Brain microvascular endothelial cell (primary cell): ENCODE measurements at regions not wholly inside any gene's neighbourhood (a gene's known extent, or its start where the extent isn't known, plus 50 kb on each side); places are given as distances from the start of the nearest gene placed in this dataset.
A peak's percentile ranks its signal among the peaks of the same experiment; 100 is the strongest.
"Not testable (repeated sequence)": the region's sequence is repeated elsewhere in the genome, so short reads cannot be mapped to it uniquely, and the experiment has no call there.

Experiments used
- DNase-seq: peaks from one replicate; pipeline ENCODE4 v3.0.0-alpha.2; 2020
- H3K27ac ChIP-seq: fragments of 250-450 bp; sonication (Bioruptor Pico); 2 replicates; pipeline ENCODE4 v1.5.1; 2020; ENCODE audit warnings: mild to moderate bottlenecking, moderate library complexity
- H3K27me3 ChIP-seq: fragments of 250-450 bp; sonication (Bioruptor Pico); replicated peaks from 2 replicates; pipeline ENCODE4 v1.5.1; 2020; ENCODE audit warnings: mild to moderate bottlenecking
- H3K36me3 ChIP-seq: fragments of 250-450 bp; sonication (Bioruptor Pico); replicated peaks from 2 replicates; pipeline ENCODE4 v1.5.1; 2020; ENCODE audit warnings: mild to moderate bottlenecking
- H3K4me3 ChIP-seq: 2 replicates; pipeline ENCODE4 v1.5.1; 2011; ENCODE audit warnings: low read depth, mild to moderate bottlenecking, control low read depth, low read length, moderate library complexity
- in situ Hi-C: cut with HindIII; loops from 2 replicates; pipeline ENCODE4 v1.10.0; 2017; ENCODE audit warnings: low sequenced_read_pairs, low pct_ligation_motif_present
- TF ChIP-seq, protein P1 (sequence below): IDR thresholded peaks from 2 replicates; pipeline ENCODE4 v1.5.1; 2011; ENCODE audit warnings: low read depth, mild to moderate bottlenecking, moderate library complexity, low read length, control low read depth, inconsistent platforms; ENCODE audit errors: missing control alignments

- no peak for DNase-seq
- in situ Hi-C loops, result no loop called here
- TF ChIP-seq, protein P1, sequence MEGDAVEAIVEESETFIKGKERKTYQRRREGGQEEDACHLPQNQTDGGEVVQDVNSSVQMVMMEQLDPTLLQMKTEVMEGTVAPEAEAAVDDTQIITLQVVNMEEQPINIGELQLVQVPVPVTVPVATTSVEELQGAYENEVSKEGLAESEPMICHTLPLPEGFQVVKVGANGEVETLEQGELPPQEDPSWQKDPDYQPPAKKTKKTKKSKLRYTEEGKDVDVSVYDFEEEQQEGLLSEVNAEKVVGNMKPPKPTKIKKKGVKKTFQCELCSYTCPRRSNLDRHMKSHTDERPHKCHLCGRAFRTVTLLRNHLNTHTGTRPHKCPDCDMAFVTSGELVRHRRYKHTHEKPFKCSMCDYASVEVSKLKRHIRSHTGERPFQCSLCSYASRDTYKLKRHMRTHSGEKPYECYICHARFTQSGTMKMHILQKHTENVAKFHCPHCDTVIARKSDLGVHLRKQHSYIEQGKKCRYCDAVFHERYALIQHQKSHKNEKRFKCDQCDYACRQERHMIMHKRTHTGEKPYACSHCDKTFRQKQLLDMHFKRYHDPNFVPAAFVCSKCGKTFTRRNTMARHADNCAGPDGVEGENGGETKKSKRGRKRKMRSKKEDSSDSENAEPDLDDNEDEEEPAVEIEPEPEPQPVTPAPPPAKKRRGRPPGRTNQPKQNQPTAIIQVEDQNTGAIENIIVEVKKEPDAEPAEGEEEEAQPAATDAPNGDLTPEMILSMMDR, result no peak
- no peak overlapping the region for H3K27ac ChIP-seq
- no peak overlapping the region for H3K4me3 ChIP-seq
- no peaks in the 10 kb centered on the region for H3K36me3 ChIP-seq
- no peaks in the 10 kb centered on the region for H3K27me3 ChIP-seq
Measured at GRCh38 chr2:149765003-149765402, 177.4 kb upstream of the MMADHC start.

DNA sequence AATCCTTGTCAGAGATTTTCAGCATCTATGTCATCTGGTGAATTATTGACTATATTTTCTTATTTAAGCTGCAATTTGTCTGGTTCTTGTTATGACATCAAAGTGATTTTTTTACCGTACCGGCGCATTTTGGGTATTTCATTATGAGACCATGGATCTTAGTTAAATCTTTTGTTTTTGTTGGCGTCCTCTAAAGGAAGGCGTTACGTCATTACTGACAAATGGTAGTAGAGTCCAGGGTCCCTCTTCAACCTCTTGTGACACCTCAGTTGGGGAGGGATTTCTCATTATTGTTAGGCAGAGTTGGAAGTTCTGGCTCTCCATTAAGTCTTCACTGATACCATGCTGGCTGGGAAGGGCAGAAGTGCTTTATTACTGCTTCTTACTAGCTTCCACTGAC is 175.8 kb upstream of the MMADHC start:
- Histone ChIP-seq H3K4me3 (no peak overlapping the region), H3K27me3 (no peaks in the 10 kb centered on the region), H3K36me3 (no peaks in the 10 kb centered on the region), H3K27ac (no peak overlapping the region)
- TF ChIP-seq, protein P1, result no peak
- DNase-seq, result no peak
- in situ Hi-C loops, result no loop called here

DNA sequence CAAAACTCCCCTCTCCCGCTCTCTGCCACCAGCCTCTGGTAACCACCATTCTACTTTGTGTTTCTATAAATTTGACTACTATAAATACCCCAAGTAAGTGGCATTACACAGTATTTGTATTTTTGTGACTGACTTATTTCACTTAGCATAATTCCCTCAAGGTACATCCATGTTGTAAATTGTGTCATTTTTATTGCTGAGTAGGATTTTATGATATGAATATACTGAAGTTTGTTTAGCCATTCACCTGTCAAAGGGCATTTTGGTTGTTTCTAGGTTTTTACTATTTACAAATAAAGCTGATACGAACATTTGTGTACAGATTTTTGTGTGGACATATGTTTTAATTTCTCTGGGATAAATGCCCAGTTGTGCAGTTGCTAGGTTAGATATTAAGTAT is 174.0 kb upstream of the MMADHC start:
- TF ChIP-seq, protein P1, result no peak
- no peaks in the 10 kb centered on the region for H3K36me3 ChIP-seq
- no peaks in the 10 kb centered on the region for H3K27me3 ChIP-seq
- in situ Hi-C loops, result no loop called here
- no peak overlapping the region for H3K4me3 ChIP-seq
- no peak for DNase-seq
- H3K27ac ChIP-seq, result no peak overlapping the region

GRCh38 chr2:149759382-149759781 is 171.8 kb upstream of the MMADHC start:
- H3K27ac ChIP-seq, H3K27me3 ChIP-seq, H3K4me3 ChIP-seq, DNase-seq, H3K36me3 ChIP-seq, in situ Hi-C loops: not testable (repeated sequence)

DNA sequence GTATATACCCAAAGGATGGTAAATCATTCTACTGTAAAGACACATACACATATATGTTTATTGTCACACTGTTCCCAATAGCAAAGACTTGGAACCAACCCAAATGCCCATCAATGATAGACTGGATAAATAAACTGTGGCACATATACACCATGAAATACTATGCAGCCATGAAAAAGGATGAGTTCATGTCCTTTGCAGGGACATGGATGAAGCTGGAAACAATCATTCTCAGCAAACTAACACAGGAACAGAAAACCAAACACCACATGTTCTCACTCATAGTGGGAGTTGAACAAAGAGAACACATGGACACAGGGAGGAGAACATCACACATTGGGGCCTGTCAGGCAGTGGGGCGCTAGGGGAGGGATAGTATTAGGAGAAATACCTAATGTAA is 167.1 kb upstream of the MMADHC start:
- in situ Hi-C loops, result not testable (repeated sequence)

GRCh38 chr2:149747456-149747855 is 159.9 kb upstream of the MMADHC start:
- TF ChIP-seq, protein P1, result no peak
- no peaks in the 10 kb centered on the region for H3K27me3 ChIP-seq
- no peaks in the 10 kb centered on the region for H3K36me3 ChIP-seq
- H3K27ac ChIP-seq, result no peak overlapping the region
- no peak for DNase-seq
- in situ Hi-C loops, result no loop called here
- H3K4me3 ChIP-seq, result no peak overlapping the region

More for the DNA sequence above, 167.1 kb upstream of the MMADHC start:
- H3K27ac ChIP-seq, H3K4me3 ChIP-seq, H3K36me3 ChIP-seq, DNase-seq, H3K27me3 ChIP-seq: not testable (repeated sequence)

- TF ChIP-seq, protein P1, result no peak
- in situ Hi-C loops, result no loop called here
- Histone ChIP-seq H3K36me3 (no peaks in the 10 kb centered on the region), H3K27me3 (no peaks in the 10 kb centered on the region), H3K4me3 (no peak overlapping the region), H3K27ac (peak overlapping the region; percentile 74)
- no peak for DNase-seq
Measured at GRCh38 chr2:149745396-149746230, 158.0 kb upstream of the MMADHC start.
